GM18499 (cell line): ENCODE measurements at regions not wholly inside any gene's neighbourhood (a gene's known extent, or its start where the extent isn't known, plus 50 kb on each side); places are given as distances from the start of the nearest gene placed in this dataset.

Experiments used
- ATAC-seq: cut with Tn5 transposase; IDR thresholded peaks from one replicate; pipeline ENCODE4 v1.9.1; 2021; ENCODE audit warnings: moderate number of reproducible peaks; ENCODE audit not compliant: insufficient read depth, unreplicated experiment

GRCh38 chr5:114311968-114312367 lies 49.9 kb upstream of the KCNN2 start:
- ATAC-seq: no peak
